T1000 (cell line): ENCODE measurements at regions not wholly inside any gene's neighbourhood (a gene's known extent, or its start where the extent isn't known, plus 50 kb on each side); places are given as distances from the start of the nearest gene placed in this dataset.

ENCODE experiments used
- DNase-seq: peaks from one replicate; lab custom pipeline; 2025; ENCODE audit warnings: mixed read lengths; lab: John Stamatoyannopoulos, UW

DNA sequence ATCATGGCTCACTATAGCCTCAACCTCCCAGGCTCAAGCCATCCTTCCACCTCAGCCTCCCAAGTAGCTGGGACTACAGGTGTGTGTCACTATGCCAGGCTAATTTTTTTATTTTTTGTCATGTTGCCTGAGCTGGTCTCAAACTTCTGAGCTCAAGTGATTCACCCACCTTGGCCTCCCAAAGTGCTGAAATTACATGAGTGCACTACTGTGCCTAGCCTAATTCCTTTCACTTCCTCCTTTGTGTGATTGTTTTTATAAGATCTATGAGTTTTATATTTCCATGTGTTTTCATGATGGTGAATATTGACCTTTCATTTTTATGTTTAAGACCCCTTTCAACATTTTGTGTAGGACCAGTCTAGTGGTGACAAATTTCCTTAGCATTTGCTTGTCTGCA lies 55.2 kb upstream of the IL12B start:
- no peak for DNase-seq

DNA sequence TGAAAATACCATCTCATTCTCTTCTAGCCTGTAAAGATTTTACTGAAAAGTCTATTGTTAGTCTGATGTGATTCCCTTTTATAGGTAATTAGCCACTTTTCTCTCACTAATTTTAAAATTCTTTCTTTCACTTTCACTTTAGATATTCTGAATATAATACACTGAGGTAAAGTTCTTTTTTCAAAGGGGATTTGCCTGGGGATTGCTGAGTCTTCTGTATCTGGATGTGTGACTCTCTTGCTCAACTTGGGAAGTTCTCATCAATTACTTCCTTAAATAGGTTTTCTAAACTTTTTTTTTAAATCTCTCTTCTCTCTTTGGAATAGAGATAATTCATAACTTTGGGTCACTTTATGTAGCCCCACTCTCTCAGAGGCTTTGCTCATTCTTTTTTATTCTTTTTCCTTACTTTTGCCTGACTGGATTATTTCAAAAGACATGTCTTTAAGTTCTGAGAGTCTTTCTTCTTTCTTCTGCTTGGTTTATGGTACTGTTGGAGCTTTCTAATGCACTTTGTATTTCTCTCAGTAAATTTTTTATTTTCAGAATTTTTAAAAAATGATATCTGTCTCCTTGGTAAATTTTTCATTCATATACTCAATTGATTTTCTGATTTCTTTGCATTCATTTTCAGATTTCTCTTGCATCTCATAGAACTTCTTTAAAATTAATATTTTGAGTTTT lies 55.9 kb upstream of the IL12B start:
- DNase-seq, result no peak

DNA sequence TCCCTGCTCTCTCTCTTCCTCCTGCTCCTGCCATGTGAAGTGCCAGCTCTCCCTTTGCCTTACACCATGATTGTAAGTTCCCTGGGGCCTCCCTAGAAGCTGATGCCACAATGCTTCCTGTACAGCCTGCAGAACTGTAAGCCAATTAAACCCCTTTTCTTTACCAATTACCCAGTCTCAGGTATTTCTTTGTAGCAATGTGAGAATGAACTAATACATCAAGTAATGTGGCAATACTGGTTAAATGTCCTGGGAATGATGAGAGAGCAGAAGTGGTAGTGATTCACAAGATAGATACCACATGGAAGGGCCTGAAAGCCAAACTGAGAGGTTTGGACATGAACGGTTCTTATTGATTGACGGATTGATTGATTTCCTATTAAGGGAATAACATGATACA lies 62.6 kb upstream of the IL12B start:
- DNase-seq, result no peak

DNA sequence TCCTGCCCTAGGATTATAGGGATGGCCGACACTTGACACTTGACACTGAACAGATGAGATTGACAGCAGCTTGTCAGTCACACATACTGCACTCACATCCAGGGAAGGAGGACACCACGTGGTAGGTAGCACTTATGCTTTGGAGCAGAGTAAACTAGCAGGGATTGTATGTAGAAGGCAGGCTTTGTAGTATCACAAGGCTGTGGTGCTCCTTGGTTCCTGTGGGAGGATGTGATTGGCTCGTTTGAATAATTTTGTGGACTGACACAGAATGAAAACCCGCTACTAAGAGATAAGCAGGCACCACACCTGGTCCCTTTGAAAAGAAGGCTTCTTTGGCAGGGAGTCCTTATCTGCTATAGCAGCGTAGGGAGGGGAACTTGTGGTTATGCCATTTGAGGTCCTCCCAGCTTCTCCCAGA lies 63.6 kb upstream of the IL12B start:
- no peak for DNase-seq

DNA sequence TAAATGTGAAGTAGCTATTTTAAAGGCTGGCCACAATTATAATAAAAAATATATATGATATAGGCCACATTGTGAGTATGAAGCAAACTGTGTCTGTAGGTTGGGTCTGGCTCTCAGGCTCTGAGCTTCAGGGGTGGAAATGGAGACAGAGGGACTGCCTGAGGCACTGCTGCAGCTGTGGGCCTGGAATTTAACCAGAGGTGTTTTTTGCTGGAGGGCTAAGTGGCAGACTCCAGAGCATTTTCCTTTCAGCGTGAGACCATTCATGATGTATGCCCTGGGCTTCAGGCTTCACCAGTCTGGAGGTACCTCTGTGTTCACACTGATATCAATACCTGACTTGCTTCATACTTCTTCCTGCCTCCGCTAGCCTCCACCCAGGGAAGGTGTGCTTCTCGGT lies 64.9 kb upstream of the IL12B start:
- no peak for DNase-seq

DNA sequence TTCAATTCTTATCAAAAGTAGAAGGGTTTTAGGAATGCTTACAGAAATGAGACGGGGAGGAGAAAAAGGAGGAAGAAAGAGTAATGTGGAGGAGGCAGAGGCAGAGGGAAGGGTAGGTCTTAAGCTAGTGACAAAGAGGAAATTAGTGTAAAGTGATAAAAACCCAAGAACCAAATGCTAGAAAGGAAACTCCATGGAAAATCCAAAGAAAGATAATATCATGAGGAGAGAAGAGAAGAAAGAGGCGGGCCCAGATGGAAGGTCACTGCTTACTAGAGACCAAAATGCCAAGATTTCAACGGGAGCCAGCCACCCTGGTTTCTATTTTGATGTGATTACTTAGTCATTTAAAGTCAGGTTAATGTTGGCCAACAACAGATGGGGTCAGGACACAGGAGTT lies 68.6 kb upstream of the IL12B start:
- DNase-seq, result no peak

DNA sequence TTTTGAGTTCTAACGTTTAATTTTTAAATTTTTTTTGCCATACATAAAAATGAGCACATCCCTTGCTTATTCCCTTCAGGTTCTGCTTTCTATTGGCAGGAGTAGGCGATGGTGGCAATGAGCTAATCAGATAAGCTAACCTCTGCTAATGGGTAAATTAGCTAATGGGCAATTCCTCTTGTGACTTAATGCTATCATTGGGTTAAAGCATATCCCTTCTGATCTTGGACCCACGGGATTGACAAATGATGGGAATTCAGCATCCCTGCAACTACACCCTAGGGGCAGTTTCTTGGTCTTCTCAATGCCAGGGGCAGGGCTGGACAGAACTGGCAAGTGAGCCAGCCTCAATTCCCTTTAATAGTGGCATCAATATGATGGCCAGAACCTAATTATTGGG lies 70.2 kb upstream of the IL12B start:
- DNase-seq, result no peak

DNA sequence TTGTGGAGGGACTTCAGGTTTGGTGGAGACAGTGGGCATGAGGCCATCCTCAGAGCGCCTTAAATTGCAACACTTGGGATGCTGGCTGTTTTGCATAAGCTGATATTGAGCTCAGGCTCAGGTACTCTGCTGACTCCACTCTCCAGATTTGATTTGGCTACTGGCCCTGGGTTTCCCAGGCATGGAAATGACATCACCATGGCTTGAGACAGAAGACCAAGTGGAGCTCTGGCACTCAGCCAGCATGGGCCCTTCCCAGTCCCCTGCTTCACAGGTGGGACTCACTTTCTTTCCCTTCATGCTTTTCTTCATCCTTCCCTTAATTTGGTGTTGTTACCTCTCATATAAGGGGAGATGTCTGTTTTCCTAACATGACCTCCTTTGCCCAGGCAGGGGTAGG lies 72.0 kb upstream of the IL12B start:
- DNase-seq, result no peak

DNA sequence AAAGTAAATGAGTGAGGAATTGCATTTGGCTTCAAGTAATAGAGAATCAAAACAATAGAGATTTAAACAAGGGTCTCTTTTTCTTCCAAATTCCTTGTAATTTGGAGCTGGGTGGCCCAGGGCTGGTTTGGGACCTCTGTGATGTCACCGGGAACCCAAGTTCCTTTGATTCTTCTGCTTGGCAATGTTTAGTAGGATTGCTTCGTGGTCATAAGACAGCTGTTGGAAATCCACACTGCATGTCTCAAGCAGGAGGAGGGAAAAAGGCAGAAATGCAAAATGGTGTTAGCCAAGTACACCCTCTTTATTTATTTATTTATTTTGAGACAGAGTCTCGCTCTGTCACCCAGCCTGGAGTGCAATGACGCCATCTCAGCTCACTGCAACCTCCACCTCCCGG lies 72.6 kb upstream of the IL12B start:
- DNase-seq, result no peak

DNA sequence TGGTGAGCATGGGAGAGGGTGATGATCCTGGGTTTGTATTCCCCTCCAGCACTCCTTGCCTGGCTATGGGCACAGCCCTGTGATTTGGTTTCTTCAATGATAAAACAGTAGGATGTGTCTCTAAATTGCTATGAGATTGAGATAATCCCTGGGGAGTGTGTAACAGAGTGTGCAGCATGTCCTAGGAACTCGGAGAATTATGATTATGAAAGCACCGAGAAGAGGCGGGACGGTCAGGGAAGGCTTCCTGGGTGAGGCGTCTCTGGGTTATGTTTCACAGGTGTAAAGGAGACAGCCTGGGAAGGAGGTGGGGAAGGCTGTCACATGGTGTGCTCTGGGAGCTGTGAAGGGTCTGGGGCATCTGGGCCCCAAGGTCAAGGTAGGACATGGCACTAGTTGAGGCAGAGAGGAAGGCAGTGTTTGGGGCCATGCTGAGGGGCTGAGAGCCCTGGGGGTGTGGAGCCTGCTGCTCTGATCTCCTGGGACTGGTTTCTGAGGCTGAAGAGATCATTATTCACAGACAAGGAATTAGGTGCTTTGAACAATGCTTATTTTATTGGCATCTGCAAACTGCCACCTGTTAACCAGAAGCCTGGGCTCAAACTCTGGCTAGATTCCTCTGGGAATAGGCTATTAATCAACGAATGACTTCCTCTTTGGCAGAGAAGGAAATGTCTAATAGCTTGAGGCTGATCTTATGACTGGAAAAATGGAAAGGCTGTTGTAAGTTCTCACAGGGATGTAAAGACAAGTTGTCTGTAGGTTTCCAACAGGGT lies 73.8 kb upstream of the IL12B start:
- no peak for DNase-seq

DNA sequence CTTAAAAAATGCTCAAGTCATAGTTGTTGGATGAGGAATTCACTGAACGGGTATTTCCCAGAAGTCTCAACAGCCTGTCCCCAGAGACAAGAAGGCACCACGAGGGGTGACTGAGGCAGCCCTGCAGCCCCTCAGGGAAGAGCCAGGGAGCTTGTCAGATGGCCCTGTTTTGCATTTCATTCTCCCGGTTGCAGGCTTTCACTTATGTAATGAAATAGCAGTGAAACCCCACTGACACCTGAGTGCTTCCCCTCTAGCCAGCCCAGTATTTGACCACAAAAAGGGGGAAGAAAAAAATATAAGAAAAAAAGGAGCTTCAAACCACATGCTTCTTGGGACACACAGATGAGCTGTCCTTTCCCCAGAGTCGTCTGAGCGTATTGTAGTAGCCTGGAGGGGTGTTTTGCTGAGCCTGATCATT lies 75.3 kb upstream of the IL12B start:
- no peak for DNase-seq

DNA sequence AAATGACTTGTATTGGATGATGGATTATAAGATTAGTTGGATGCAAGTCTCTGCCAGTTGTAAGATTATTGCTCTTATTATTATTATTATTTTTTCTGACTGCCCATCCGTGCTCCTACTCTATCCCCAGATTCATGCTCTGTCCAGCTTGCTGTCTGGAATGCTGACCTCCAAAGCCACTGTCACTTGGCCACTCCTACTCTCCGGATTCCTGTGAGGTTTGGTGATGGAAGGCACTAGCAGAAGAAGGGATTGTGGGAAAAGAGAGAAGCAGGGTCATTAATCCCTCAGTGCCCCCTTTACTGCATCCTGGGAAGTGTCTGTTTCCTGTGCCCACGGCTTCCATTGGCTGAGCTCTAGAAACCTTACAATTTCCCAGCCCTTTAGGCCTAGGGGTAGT lies 76.3 kb upstream of the IL12B start:
- DNase-seq, result no peak

DNA sequence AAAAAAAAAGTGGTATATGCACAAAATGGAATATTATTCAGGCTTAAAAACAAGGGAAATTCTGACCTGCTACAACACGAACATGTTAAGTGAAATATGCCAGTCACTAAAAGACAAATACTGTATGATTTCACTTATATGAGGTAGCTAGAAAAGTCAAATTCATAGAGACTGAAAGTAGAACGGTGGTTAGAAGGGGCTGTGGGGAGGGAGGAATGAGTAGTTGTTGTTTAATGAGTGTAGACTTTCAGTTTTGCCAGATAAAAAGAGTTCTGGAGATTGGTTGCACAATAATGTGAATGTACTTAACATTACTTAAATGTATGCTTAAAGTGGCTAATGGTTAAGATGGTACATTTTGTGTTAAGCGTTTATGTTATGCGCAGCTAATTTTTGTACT lies 79.5 kb upstream of the IL12B start:
- no peak for DNase-seq

DNA sequence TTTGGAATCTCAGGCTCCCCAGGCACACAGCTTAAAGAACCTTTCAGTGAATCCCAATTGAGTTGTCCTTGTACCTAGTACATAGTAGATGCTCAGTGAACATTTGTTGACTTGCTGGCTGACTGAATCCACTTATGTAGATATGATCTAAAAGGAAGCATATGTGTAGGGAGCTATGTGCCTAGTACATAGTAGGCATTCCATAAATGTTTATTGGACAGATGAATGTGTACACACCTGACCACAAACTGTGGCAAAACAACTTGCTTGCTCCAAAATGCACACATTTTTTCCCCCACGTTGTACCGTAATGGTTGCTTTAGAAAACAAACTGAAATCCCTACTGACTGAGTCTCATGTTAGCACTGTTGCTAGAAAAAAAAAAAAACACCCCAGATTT lies 80.2 kb upstream of the IL12B start:
- no peak for DNase-seq

DNA sequence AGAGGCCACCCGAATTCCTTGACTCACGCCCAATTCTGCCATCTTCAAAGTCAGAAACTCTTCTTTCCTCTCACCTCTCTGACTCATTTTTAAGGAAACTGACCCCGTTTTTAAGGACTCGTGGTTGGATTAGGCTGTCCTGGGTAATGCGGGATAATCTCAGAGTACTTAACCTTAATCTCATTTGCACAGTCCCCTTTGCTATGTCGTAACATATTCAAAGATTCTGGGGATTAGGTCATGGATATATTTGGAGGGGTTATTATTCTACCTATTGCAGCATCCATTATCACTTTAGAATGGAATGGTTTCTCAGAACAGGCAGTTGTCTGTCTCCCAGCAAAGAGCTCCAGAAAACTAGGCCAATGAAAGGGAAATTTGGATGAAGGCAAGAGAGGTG lies 80.8 kb upstream of the IL12B start:
- DNase-seq, result no peak

DNA sequence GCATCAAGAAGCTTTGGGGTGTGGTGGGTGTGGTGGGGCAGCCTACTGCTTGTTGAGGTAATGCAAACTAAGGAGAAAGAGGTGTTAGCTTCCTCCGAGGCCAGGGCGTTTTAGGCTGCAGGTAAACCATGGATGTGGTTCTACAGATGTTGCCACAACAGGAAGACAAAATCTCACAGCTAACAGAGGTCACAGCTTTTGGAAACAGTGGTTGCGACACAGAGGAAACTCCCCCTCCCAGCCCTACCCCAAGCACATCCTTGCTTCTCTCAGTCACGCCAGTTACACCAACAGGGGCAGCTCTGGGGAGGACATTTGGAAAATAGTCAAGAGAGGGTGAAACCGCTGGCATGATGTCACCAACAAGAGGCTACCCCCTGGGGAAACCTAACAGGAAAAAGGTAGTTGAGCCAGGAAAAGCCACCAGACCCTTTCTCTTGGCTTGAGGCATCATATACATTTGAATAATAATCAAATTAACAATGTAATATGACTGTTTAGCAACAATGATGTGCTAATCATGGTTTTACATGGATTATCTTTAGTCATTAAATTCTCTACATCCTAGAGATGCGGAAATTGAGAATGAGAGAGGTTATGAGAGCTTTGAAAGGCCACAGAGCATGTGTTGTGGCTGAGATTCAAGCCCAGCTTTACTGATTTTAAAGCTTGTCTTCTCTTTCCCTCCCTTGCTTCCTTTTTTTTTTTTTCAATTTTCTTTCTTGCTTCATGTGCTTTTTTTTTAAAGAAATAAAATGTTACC lies 82.2 kb upstream of the IL12B start:
- no peak for DNase-seq

DNA sequence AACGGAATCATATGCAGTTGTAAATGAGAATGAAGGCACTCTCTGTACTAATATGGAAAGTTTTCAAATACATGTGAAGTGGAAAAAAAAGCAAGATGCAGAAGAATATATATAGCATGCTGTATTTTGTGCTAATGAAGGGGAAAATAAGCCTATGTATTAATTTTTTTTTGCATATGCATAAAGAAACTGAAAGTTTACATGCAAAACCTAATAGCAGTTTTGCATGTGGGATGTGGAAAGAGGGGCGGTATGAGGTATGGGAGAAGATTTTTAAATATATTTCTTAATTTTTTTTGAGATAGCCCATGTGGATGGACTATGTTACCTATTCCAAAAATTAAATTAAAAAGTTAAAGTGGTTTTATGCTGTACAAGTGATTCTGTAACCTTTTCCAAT lies 83.7 kb upstream of the IL12B start:
- DNase-seq, result no peak

DNA sequence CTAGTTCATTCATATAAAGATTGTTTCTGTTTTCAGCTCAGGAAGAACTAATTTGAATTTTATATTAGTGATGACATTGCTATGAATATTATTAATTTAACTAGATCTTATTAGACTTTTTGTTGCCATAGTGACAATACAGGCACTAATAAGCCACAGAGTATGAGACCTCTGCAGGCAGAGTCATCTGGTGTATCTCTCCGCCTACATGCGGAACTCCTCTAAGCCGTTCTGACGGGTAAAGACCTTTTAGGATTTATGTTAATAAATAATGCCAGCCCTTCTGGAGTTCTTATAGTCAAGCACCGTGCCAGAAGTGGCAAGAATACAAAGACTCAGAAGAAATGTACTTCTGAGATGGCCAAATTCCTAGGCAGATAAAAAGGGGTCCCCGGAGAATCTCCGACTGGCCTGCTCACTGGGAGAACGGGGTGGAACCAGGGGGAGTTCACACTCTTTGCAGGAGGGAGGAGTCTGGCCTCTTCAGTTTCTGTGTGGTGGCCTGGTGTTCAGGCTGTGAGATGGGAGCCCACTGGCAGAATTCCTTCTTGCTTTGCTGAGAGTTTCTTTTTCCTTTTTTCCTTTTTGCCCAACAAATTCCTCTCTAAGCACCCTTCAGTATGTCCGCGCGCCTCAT lies 85.1 kb upstream of the IL12B start:
- DNase-seq, result no peak

DNA sequence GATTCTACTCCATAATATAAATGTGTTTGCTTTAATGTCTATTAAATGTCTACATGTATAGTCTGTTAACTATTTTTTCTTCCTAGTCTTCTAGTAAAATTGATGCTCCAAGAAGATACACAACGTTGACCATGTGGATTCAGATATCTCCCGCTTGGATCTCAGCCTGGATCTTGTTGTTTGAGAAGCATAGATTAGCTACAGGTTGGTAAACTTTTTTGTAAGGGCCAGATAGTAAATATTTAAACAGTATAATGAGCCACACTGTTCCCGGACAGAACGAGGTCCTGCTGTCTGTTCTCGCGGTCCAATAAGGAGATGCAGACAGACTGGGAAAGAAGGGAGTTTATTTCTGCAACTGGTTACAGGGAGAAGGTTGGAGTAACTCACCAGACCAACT lies 86.2 kb upstream of the IL12B start:
- DNase-seq, result no peak

DNA sequence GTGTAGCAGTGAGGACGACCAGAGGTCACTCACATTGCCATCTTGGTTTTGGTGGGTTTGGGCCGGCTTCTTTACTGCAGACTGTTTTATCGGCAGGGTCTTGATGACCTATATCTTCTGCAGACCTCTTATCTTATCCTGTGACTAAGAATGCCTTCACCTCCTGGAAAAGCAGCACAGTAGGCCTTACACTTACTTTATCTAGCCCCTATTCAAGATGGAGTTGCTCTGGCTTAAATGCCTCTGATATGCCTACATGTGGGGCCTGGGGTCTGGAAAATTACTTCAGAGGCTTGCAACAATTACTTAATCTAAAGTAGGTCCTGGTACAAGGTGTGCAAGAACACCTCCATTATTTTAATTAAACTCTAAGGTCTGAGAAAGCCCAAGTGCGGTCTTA lies 86.9 kb upstream of the IL12B start:
- no peak for DNase-seq

DNA sequence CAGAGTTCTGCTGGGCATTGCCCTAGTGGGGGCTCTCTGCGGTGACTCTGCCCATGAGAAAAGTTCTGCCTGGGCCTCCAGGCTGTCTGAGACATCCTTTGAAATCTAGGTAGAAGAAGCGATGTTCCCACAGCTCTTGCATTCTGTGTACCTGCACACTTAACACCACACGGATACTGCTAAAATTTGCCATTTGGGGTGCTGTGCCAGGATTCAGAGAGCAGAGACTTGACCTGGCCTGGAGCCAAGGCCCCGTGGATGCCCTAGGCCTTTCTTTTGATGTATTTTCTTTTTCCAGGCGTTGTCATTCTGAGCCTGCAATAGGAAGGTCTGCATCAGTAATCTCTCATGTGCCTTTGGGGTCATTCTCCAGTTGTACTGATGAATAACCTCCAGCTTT lies 89.3 kb upstream of the IL12B start:
- DNase-seq, result no peak

DNA sequence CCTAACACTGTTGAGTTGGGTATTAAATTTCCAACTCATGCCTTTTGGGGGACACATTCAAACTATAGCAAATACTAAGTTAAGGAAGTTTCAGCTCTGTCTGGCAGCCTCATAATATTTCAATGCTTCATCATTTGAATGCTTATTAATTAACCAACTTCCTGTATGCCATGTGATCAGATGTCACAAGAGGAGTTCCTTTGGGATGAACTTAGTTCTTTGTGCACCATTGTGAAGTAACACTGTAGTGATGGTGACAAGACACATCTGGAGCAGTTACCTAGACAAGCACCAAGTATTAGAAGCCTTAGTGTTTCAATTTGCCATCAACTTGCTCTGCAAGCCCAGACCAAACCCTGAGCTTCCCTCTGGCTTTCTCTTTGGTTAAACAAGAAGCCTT lies 90.7 kb upstream of the IL12B start:
- DNase-seq, result no peak

DNA sequence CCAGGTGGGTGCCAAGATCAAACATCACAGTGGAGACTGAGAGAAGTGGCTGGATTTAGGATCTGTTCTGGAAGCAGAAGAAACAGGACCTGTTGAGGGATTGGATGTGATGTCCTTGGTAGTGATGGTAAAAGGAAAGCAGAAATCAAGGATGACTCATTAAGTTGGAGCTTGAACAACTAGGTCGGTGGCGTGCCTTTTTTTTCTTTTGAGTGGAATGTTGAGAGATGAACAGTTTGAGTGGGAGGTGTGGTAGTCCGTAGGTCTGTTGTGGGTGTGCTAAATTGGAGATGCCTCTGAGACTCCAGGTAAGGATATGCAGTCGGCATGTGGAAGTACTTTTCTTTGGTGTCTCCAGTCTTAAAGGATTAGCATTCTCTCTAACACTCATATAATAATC lies 92.1 kb upstream of the IL12B start:
- DNase-seq, result no peak
